Keratinocyte (primary cell): ENCODE measurements at regions not wholly inside any gene's neighbourhood (a gene's known extent, or its start where the extent isn't known, plus 50 kb on each side); places are given as distances from the start of the nearest gene placed in this dataset.

Experiments
- DNase-seq: peaks from one replicate; pipeline ENCODE4 v3.0.0-alpha.2; 2011; ENCODE audit warnings: low read depth, missing footprints, low spot score
- FAIRE-seq: peaks from 2 replicates; lab custom pipeline; 2011; peaks lifted over from hg19 to GRCh38; lab: Jason Lieb, UNC
- H2AFZ ChIP-seq: 2 replicates; pipeline ENCODE4 v1.6.0; 2012; ENCODE audit warnings: low read length, control low read depth, inconsistent platforms; ENCODE audit not compliant: control insufficient read depth
- H3K27ac ChIP-seq: 2 replicates; pipeline ENCODE4 v1.5.1; 2011; ENCODE audit warnings: low read length; ENCODE audit not compliant: control insufficient read depth, insufficient read depth
- H3K27me3 ChIP-seq: 3 replicates; pipeline ENCODE4 v1.6.0; 2011; ENCODE audit warnings: low read length; ENCODE audit not compliant: control insufficient read depth, insufficient read depth; ENCODE audit errors: extremely low read depth
- H3K36me3 ChIP-seq, 2 experiments: 2 replicates in 1 of 2; 3 replicates in 1 of 2; pipeline ENCODE4 v1.5.1; 2011; ENCODE audit warnings: low read length in 2 of 2, mild to moderate bottlenecking in 1 of 2; ENCODE audit not compliant: control insufficient read depth in 2 of 2, insufficient read depth in 2 of 2; ENCODE audit errors: extremely low read depth in 1 of 2
- H3K4me1 ChIP-seq: 3 replicates; pipeline ENCODE4 v1.5.1; 2011; ENCODE audit warnings: low read length; ENCODE audit not compliant: control insufficient read depth, insufficient read depth; ENCODE audit errors: extremely low read depth
- H3K4me2 ChIP-seq: 3 replicates; pipeline ENCODE4 v1.6.0; 2011; ENCODE audit warnings: low read depth, low read length; ENCODE audit not compliant: control insufficient read depth, insufficient read depth; ENCODE audit errors: extremely low read depth
- H3K4me3 ChIP-seq, 3 experiments: fragments of 200-600 bp in 1 of 3; sonication (generic) in 1 of 3; 2 replicates in 2 of 3; 3 replicates in 1 of 3; pipeline ENCODE4 v1.5.1; 2011 to 2016; ENCODE audit warnings: low read length in 3 of 3, mild to moderate bottlenecking in 3 of 3, control low read depth in 2 of 3, inconsistent platforms in 1 of 3, low read depth in 1 of 3, mixed read lengths in 1 of 3, mixed run types in 1 of 3, moderate library complexity in 1 of 3; ENCODE audit not compliant: control insufficient read depth in 2 of 3, insufficient read depth in 2 of 3; ENCODE audit errors: extremely low read depth in 1 of 3
- H3K79me2 ChIP-seq: 2 replicates; pipeline ENCODE4 v1.6.0; 2012; ENCODE audit warnings: low read length; ENCODE audit not compliant: control insufficient read depth, insufficient read depth
- H3K9ac ChIP-seq: 3 replicates; pipeline ENCODE4 v1.6.0; 2011; ENCODE audit warnings: low read length; ENCODE audit not compliant: control insufficient read depth, insufficient read depth; ENCODE audit errors: extremely low read depth
- H3K9me1 ChIP-seq: 3 replicates; pipeline ENCODE4 v1.6.0; 2011; ENCODE audit warnings: low read length; ENCODE audit not compliant: control insufficient read depth, insufficient read depth; ENCODE audit errors: extremely low read depth
- H3K9me3 ChIP-seq: 2 replicates; pipeline ENCODE4 v1.5.1; 2012; ENCODE audit warnings: low read depth, low read length; ENCODE audit not compliant: control insufficient read depth
- H4K20me1 ChIP-seq: 3 replicates; pipeline ENCODE4 v1.6.0; 2011; ENCODE audit warnings: low read length; ENCODE audit not compliant: control insufficient read depth, insufficient read depth; ENCODE audit errors: extremely low read depth
- CTCF ChIP-seq, 3 experiments: IDR thresholded peaks in 1 of 3; conservative IDR thresholded peaks in 1 of 3; optimal IDR thresholded peaks in 1 of 3; 2 replicates in 2 of 3; 3 replicates in 1 of 3; pipeline versions ENCODE3 to v1.5.1; 2011; ENCODE audit warnings: low read length in 3 of 3, mild to moderate bottlenecking in 3 of 3, moderate library complexity in 2 of 3, control low read depth in 1 of 3, inconsistent platforms in 1 of 3; ENCODE audit not compliant: insufficient read depth in 2 of 3; ENCODE audit errors: extremely low read depth in 1 of 3
- EZH2 ChIP-seq: IDR thresholded peaks from one replicate; pipeline ENCODE4 v1.6.1; 2012; ENCODE audit warnings: inconsistent platforms, mild to moderate bottlenecking, low read length, moderate library complexity
- dilution Hi-C: fragments of 300-500 bp; cut with MboI; formaldehyde crosslinking; loops from one replicate; pipeline ENCODE4 v1.7.0; 2020; ENCODE audit warnings: low sequenced_read_pairs; ENCODE audit not compliant: extremely low pct_ligation_motif_present

GRCh38 chr13:50691681-50692263, 151.7 kb downstream of the DLEU7 start:
- Histone ChIP-seq H3K4me3 (no peak overlapping the region), H3K27ac (no peak overlapping the region), H3K79me2 (no peaks in the 10 kb centered on the region), H3K4me1 (no peaks in the 10 kb centered on the region), H3K4me2 (no peak overlapping the region), H3K36me3 (no peaks in the 10 kb centered on the region), H3K9me3 (no peaks in the 10 kb centered on the region), H3K9me1 (no peaks in the 10 kb centered on the region), H3K27me3 (no peaks in the 10 kb centered on the region), H3K9ac (no peak overlapping the region), H4K20me1 (no peaks in the 10 kb centered on the region), H2AFZ (no peak overlapping the region)
- DNase-seq (no peak), FAIRE-seq (no peak)
- dilution Hi-C loops: no loop called here
- TF ChIP-seq CTCF (optimal IDR thresholded peaks at IDR 0.05 in 1 of 3, IDR thresholded peaks at IDR 0.05 in 1 of 3, conservative IDR thresholded peaks at IDR 0.05 in 1 of 3; ENCODE audit: extremely low read depth in 1 of 3, insufficient read depth in 2 of 3, low read length in 3 of 3) (no peak), EZH2 (no peak)

- Histone ChIP-seq H3K4me1 (no peaks in the 10 kb centered on the region), H3K36me3 (no peaks in the 10 kb centered on the region), H3K4me3 (no peak overlapping the region), H2AFZ (no peak overlapping the region), H3K9me3 (no peaks in the 10 kb centered on the region), H3K4me2 (no peak overlapping the region), H3K9ac (no peak overlapping the region), H3K27ac (no peak overlapping the region), H4K20me1 (no peaks in the 10 kb centered on the region), H3K27me3 (no peaks in the 10 kb centered on the region), H3K9me1 (no peaks in the 10 kb centered on the region), H3K79me2 (no peaks in the 10 kb centered on the region)
- FAIRE-seq (no peak), DNase-seq (no peak)
- dilution Hi-C loops: no loop called here
- TF ChIP-seq CTCF (optimal IDR thresholded peaks at IDR 0.05 in 1 of 3, IDR thresholded peaks at IDR 0.05 in 1 of 3, conservative IDR thresholded peaks at IDR 0.05 in 1 of 3; ENCODE audit: extremely low read depth in 1 of 3, insufficient read depth in 2 of 3, low read length in 3 of 3) (no peak), EZH2 (no peak)
These were observed 151.0 kb downstream of the DLEU7 start for GRCh38 chr13:50692396-50692915.
